NCI-H2171 treated with DMSO at 0.1 percent for 48 hours (cell line): ENCODE measurements at regions not wholly inside any gene's neighbourhood (a gene's known extent, or its start where the extent isn't known, plus 50 kb on each side); places are given as distances from the start of the nearest gene placed in this dataset.

ENCODE experiments used
- DNase-seq: peaks from one replicate; lab custom pipeline; 2025; lab: John Stamatoyannopoulos, UW

GRCh38 chr3:101172516-101172915 lies 147.9 kb downstream of the IMPG2 start:
- DNase-seq, result no peak

GRCh38 chr3:101171681-101172191 lies 148.6 kb downstream of the IMPG2 start:
- DNase-seq, result no peak

GRCh38 chr3:101170806-101171558 lies 149.4 kb downstream of the IMPG2 start:
- DNase-seq, result no peak

- no peak for DNase-seq
These were observed 150.2 kb downstream of the IMPG2 start for GRCh38 chr3:101170062-101170771.

GRCh38 chr3:101169516-101169915 lies 150.9 kb downstream of the IMPG2 start:
- no peak for DNase-seq

- no peak for DNase-seq
These were observed 153.0 kb downstream of the IMPG2 start for GRCh38 chr3:101167376-101167775.

GRCh38 chr3:101166150-101166549 lies 154.2 kb downstream of the IMPG2 start:
- DNase-seq, result no peak

- no peak for DNase-seq
These were observed 156.8 kb downstream of the IMPG2 start for GRCh38 chr3:101163554-101163953.

GRCh38 chr3:101159478-101159877 lies 160.9 kb downstream of the IMPG2 start:
- DNase-seq, result no peak

GRCh38 chr3:101158374-101158773 lies 162.0 kb downstream of the IMPG2 start:
- no peak for DNase-seq

GRCh38 chr3:101156787-101157345 lies 163.5 kb downstream of the IMPG2 start:
- DNase-seq, result no peak

- no peak for DNase-seq
These were observed 162.6 kb upstream of the ABI3BP start for GRCh38 chr3:101155825-101156224.

GRCh38 chr3:101154401-101154800 lies 161.2 kb upstream of the ABI3BP start:
- no peak for DNase-seq

GRCh38 chr3:101151286-101151913 lies 158.2 kb upstream of the ABI3BP start:
- DNase-seq, result no peak

- no peak for DNase-seq
These were observed 157.3 kb upstream of the ABI3BP start for GRCh38 chr3:101150504-101150903.

GRCh38 chr3:101149707-101150106 lies 156.5 kb upstream of the ABI3BP start:
- no peak for DNase-seq

GRCh38 chr3:101149251-101149650 lies 156.0 kb upstream of the ABI3BP start:
- no peak for DNase-seq

- DNase-seq, result no peak
These were observed 154.8 kb upstream of the ABI3BP start for GRCh38 chr3:101148001-101148400.

GRCh38 chr3:101146946-101147345 lies 153.7 kb upstream of the ABI3BP start:
- no peak for DNase-seq

- no peak for DNase-seq
These were observed 150.9 kb upstream of the ABI3BP start for GRCh38 chr3:101144105-101144504.

GRCh38 chr3:101143012-101143411 lies 149.8 kb upstream of the ABI3BP start:
- DNase-seq, result no peak

- DNase-seq, result no peak
These were observed 148.9 kb upstream of the ABI3BP start for GRCh38 chr3:101142160-101142559.

GRCh38 chr3:101141135-101141534 lies 147.9 kb upstream of the ABI3BP start:
- no peak for DNase-seq
